Upper lobe of left lung (tissue), 6 donors: ENCODE measurements at regions not wholly inside any gene's neighbourhood (a gene's known extent, or its start where the extent isn't known, plus 50 kb on each side); places are given as distances from the start of the nearest gene placed in this dataset.

Experiments
- ATAC-seq, 2 donors: fragments of 200-7000 bp; cut with Tn5 transposase; one replicate each; pipeline ENCODE4 v1.9.1; 2022; ENCODE audit warnings: mild to moderate bottlenecking in 2 of 2, moderate library complexity in 2 of 2; ENCODE audit not compliant: low FRiP score in 2 of 2
- DNase-seq, 2 donors: peaks; one replicate each; pipeline ENCODE4 v3.0.0-alpha.2; 2019 to 2020
- H3K27ac ChIP-seq, 4 donors: fragments of 200-600 bp; sonication (generic); one replicate each; pipeline ENCODE4 v1.5.1; 2016 to 2019
- H3K27me3 ChIP-seq, 4 donors: fragments of 200-600 bp; sonication (generic); one replicate each; pipeline ENCODE4 v1.5.1; 2017 to 2019
- H3K36me3 ChIP-seq, 4 donors: fragments of 200-600 bp; sonication (generic); one replicate each; pipeline ENCODE4 v1.5.1; 2016 to 2019
- H3K4me1 ChIP-seq, 4 donors: fragments of 200-600 bp; sonication (generic); one replicate each; pipeline ENCODE4 v1.5.1; 2018 to 2019
- H3K4me3 ChIP-seq, 4 donors: fragments of 200-600 bp; sonication (generic); one replicate each; pipeline ENCODE4 v1.5.1; 2017 to 2019; ENCODE audit warnings: mild to moderate bottlenecking in 2 of 4, moderate library complexity in 1 of 4
- H3K9me3 ChIP-seq, 4 donors: fragments of 200-600 bp; sonication (generic); one replicate each; pipeline ENCODE4 v1.5.1; 2018 to 2019
- EP300 ChIP-seq, 4 donors: sonication (generic); formaldehyde crosslinking; IDR thresholded peaks; one replicate each; pipeline ENCODE4 v1.5.1; 2017; ENCODE audit warnings: antibody characterized with exemption in 4 of 4, control low read depth in 2 of 4
- POLR2A ChIP-seq, 4 donors: fragments of 450-650 bp; IDR thresholded peaks; one replicate each; pipeline ENCODE4 v1.5.1; 2016 to 2017; ENCODE audit warnings: antibody characterized with exemption in 4 of 4, mild to moderate bottlenecking in 2 of 4
- POLR2AphosphoS5 ChIP-seq, 2 donors: sonication (generic); formaldehyde crosslinking; IDR thresholded peaks; one replicate each; pipeline ENCODE4 v1.5.1; 2017; ENCODE audit warnings: antibody characterized with exemption in 2 of 2
- WGBS, 2 donors: methylation state at CpG; one replicate each; pipeline ENCODE4 v1.1.5; 2017 to 2018; 5-methylcytosine and 5-hydroxymethylcytosine counted together
- TF ChIP-seq, protein P1 (sequence below), 6 experiments: fragments of 450-650 bp in 4 of 6; fragments of 200-600 bp in 2 of 6; sonication (generic) in 2 of 6; IDR thresholded peaks; one replicate each; pipeline ENCODE4 v1.5.1; 2016 to 2019; ENCODE audit warnings: antibody characterized with exemption in 6 of 6
- donor health status: DM: no; HTN: no; CAD: no; lungs with moderate emphysema.
- donor health status: DM: no; HTN: yes; CAD: no; lungs with severe emphysema.

DNA sequence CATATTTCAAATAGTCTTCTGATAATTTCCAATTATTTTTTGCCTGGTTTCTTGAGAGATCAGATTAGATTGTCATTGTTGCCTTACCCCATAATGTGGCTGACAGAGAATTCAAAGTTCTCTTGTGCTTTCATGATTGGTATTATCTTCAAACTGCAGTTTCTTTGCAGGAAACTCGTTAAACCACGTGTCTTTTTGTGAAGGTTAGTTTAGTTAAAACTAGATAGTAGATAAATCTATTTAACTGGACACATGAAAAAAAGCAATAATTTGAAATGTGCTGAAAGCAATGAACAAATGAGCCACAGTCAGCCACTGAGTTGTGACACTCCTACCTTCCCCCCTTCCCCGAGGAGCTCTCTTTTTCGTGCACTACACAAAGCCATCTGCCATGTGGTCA, 327.5 kb upstream of the UMPS start:
- H3K4me3 ChIP-seq: no peak overlapping the region
- no peaks in the 10 kb centered on the region for H3K36me3 ChIP-seq
- no peaks in the 10 kb centered on the region for H3K9me3 ChIP-seq
- no peaks in the 10 kb centered on the region for H3K4me1 ChIP-seq
- H3K27me3 ChIP-seq: no peaks in the 10 kb centered on the region
- H3K27ac ChIP-seq: no peak overlapping the region
- 64 to 75% methylated on average over 4 of the region's 4 CpGs for WGBS, 2 donors
- TF ChIP-seq EP300 (IDR thresholded peaks at IDR 0.05) (no peak), POLR2AphosphoS5 (IDR thresholded peaks at IDR 0.05) (no peak), POLR2A (IDR thresholded peaks at IDR 0.05) (no peak)
- TF ChIP-seq, protein P1, sequence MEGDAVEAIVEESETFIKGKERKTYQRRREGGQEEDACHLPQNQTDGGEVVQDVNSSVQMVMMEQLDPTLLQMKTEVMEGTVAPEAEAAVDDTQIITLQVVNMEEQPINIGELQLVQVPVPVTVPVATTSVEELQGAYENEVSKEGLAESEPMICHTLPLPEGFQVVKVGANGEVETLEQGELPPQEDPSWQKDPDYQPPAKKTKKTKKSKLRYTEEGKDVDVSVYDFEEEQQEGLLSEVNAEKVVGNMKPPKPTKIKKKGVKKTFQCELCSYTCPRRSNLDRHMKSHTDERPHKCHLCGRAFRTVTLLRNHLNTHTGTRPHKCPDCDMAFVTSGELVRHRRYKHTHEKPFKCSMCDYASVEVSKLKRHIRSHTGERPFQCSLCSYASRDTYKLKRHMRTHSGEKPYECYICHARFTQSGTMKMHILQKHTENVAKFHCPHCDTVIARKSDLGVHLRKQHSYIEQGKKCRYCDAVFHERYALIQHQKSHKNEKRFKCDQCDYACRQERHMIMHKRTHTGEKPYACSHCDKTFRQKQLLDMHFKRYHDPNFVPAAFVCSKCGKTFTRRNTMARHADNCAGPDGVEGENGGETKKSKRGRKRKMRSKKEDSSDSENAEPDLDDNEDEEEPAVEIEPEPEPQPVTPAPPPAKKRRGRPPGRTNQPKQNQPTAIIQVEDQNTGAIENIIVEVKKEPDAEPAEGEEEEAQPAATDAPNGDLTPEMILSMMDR (IDR thresholded peaks at IDR 0.05): no peak
- ATAC-seq (no peak), DNase-seq (no peak)

DNA sequence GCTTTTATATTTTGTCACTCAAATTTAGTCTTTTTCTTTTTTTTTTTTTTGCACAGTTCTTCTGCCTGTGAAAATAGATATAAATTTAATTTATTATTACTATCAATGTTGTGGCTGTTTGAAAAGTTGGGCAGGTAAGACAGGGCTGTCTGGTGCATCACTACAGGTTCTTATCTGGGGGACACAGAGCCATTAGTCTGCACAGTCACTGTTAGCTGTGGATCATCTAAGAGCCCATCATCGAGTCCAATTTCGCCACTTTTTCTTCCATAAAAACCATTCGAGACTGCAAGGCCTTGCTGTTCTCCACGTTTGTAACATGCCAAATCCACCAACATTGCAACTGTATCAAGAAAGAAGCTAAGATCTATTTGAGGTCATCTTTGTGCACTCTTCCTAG, 325.6 kb upstream of the UMPS start:
- H3K27ac ChIP-seq: no peak overlapping the region

DNA sequence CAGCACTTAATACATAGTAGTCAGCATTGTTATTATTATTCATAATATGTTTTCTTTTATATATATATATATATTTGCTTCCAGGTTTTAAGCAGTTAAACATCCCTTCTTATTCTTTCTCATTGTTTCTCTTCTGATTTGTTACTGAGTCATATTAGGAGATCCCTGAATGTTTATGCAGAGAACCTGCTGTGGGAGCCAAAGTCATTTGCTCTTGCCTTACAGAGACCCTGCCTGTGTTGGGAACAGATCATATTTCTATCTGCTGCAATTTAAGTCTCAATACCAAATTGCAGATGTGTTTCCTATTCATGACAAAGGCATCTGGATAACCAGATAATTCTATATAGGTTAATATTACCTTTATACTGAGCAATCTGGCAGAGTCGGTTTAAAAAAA, 323.0 kb upstream of the UMPS start:
- DNase-seq (no peak), ATAC-seq (no peak)
- Histone ChIP-seq H3K9me3 (no peaks in the 10 kb centered on the region), H3K36me3 (no peaks in the 10 kb centered on the region), H3K4me3 (no peak overlapping the region), H3K27me3 (no peaks in the 10 kb centered on the region), H3K4me1 (no peaks in the 10 kb centered on the region), H3K27ac (no peak overlapping the region)
- TF ChIP-seq POLR2A (IDR thresholded peaks at IDR 0.05): no peak
- TF ChIP-seq POLR2AphosphoS5 (IDR thresholded peaks at IDR 0.05): no peak
- TF ChIP-seq, protein P1 (IDR thresholded peaks at IDR 0.05): no peak
- TF ChIP-seq EP300 (IDR thresholded peaks at IDR 0.05): no peak
- 90 to 95% methylated on average over 1 of the region's 1 CpG for WGBS, 2 donors

More for the DNA sequence above, 325.6 kb upstream of the UMPS start:
- Histone ChIP-seq H3K36me3 (no peaks in the 10 kb centered on the region), H3K4me3 (no peak overlapping the region), H3K9me3 (no peaks in the 10 kb centered on the region), H3K27me3 (no peaks in the 10 kb centered on the region), H3K4me1 (no peaks in the 10 kb centered on the region)
- WGBS, 2 donors: 85 to 89% methylated on average over 4 of the region's 4 CpGs
- no peak for TF ChIP-seq EP300 (IDR thresholded peaks at IDR 0.05)
- no peak for TF ChIP-seq POLR2A (IDR thresholded peaks at IDR 0.05)
- TF ChIP-seq, protein P1 (IDR thresholded peaks at IDR 0.05): no peak
- no peak for TF ChIP-seq POLR2AphosphoS5 (IDR thresholded peaks at IDR 0.05)
- no peak for ATAC-seq
- DNase-seq: no peak

DNA sequence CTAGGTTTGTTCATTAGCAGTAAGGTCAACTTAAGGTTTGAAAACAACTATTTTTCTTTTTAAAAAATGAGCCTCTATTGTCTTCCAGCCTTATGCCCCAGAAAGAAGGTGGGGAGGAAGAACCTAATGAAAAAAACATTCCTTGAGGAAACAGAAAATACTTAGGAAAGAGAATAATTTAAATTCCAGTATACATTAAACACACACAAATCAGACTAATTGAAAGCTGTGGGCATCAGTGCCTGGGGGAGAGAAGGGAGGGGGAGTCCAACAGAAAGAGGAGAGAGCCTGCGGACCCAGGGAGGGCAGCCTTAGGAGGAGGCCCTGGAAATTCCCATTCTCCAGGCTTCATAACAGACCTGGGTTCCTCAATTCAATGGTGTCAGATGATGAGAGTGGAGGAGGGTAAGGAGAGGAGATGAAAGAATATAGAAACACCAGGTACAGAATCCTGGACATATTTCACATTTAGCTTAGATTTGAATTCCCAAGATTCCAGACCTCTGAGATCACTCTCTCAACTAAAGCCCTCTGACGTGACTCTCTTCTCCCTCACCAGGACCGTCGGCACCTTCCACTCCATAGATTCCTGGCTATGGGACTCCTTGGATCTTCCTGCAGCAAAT, 320.5 kb upstream of the UMPS start:
- TF ChIP-seq, protein P1 (IDR thresholded peaks at IDR 0.05): no peak
- no peak for TF ChIP-seq POLR2AphosphoS5 (IDR thresholded peaks at IDR 0.05)
- TF ChIP-seq EP300 (IDR thresholded peaks at IDR 0.05): no peak
- TF ChIP-seq POLR2A (IDR thresholded peaks at IDR 0.05): no peak
- H3K27me3 ChIP-seq: no peaks in the 10 kb centered on the region
- DNase-seq (no peak), ATAC-seq (no peak)
- WGBS, 2 donors: 81 to 85% methylated on average over 4 of the region's 4 CpGs
- H3K9me3 ChIP-seq: no peaks in the 10 kb centered on the region
- H3K36me3 ChIP-seq: peaks cover 0 to 3% (median 0%) of the 10 kb centered on the region in 4 donors
- peaks cover 0 to 3% (median 0%) of the 10 kb centered on the region in 4 donors for H3K4me1 ChIP-seq
- no peak overlapping the region for H3K27ac ChIP-seq
- H3K4me3 ChIP-seq: no peak overlapping the region

DNA sequence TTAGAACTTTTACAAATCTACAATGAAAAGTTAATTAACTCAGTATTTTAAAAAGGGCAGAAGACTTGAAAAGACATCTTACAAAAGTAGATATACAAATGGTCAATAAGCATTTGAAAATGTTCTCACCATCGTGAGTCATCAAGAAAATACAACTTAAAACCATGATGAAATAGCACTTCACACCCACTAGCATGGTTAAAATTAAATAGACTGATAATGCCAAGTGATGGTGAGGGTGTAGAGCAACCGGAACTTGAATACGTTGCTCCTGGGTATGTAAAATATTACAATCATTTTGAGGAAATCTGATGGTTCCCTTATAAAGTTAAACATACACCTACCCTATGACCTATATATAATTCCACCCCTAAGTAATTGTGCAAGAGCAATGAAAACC, 319.8 kb upstream of the UMPS start:
- Histone ChIP-seq H3K27me3 (no peaks in the 10 kb centered on the region), H3K4me3 (no peak overlapping the region), H3K4me1 (peaks cover 0 to 3% (median 0%) of the 10 kb centered on the region in 4 donors), H3K9me3 (no peaks in the 10 kb centered on the region), H3K36me3 (peaks cover 0 to 3% (median 0%) of the 10 kb centered on the region in 4 donors), H3K27ac (no peak overlapping the region)
- 59 to 81% methylated on average over 3 of the region's 3 CpGs for WGBS, 2 donors
- no peak for TF ChIP-seq POLR2A (IDR thresholded peaks at IDR 0.05)
- TF ChIP-seq, protein P1 (IDR thresholded peaks at IDR 0.05): no peak
- no peak for TF ChIP-seq POLR2AphosphoS5 (IDR thresholded peaks at IDR 0.05)
- TF ChIP-seq EP300 (IDR thresholded peaks at IDR 0.05): no peak
- ATAC-seq (no peak), DNase-seq (no peak)
